ENCODE measurements at regions not wholly inside any gene's neighbourhood (a gene's known extent, or its start where the extent isn't known, plus 50 kb on each side); places are given as distances from the start of the nearest gene placed in this dataset.

GRCh38 chr9:86513429-86513828, 159.2 kb upstream of the TUT7 start:
- H3K4me3 Mint-ChIP-seq: no peak overlapping the region
- H3K9me3 Mint-ChIP-seq: no peaks in the 10 kb centered on the region
- CTCF ChIA-PET: no interaction called here
- no peak for DNase-seq
- peaks cover 8% of the 10 kb centered on the region for H3K27me3 Mint-ChIP-seq
- POLR2A ChIA-PET: no interaction called here
- no peak overlapping the region for H3K27ac Mint-ChIP-seq
- no peaks in the 10 kb centered on the region for H3K36me3 Mint-ChIP-seq (ENCODE audit: low read depth)
- no peaks in the 10 kb centered on the region for H3K4me1 Mint-ChIP-seq

GRCh38 chr9:86512929-86513328, 158.7 kb upstream of the TUT7 start:
- POLR2A ChIA-PET: no interaction called here
- no peaks in the 10 kb centered on the region for H3K4me1 Mint-ChIP-seq
- H3K27me3 Mint-ChIP-seq: peaks cover 8% of the 10 kb centered on the region
- H3K4me3 Mint-ChIP-seq: no peak overlapping the region
- no peak for DNase-seq
- H3K27ac Mint-ChIP-seq: no peak overlapping the region
- H3K9me3 Mint-ChIP-seq: no peaks in the 10 kb centered on the region
- H3K36me3 Mint-ChIP-seq (ENCODE audit: low read depth): no peaks in the 10 kb centered on the region
- CTCF ChIA-PET: no interaction called here

- CTCF ChIA-PET: no interaction called here
- H3K27ac Mint-ChIP-seq: no peak overlapping the region
- H3K4me1 Mint-ChIP-seq: no peaks in the 10 kb centered on the region
- no peak for DNase-seq
- POLR2A ChIA-PET: no interaction called here
- peaks cover 8% of the 10 kb centered on the region for H3K27me3 Mint-ChIP-seq
- H3K9me3 Mint-ChIP-seq: no peaks in the 10 kb centered on the region
- H3K4me3 Mint-ChIP-seq: no peak overlapping the region
- no peaks in the 10 kb centered on the region for H3K36me3 Mint-ChIP-seq (ENCODE audit: low read depth)
Measured at GRCh38 chr9:86511614-86512360, 157.6 kb upstream of the TUT7 start.

- CTCF ChIA-PET: no interaction called here
- no peaks in the 10 kb centered on the region for H3K4me1 Mint-ChIP-seq
- POLR2A ChIA-PET: no interaction called here
- H3K9me3 Mint-ChIP-seq: no peaks in the 10 kb centered on the region
- no peak overlapping the region for H3K4me3 Mint-ChIP-seq
- H3K27ac Mint-ChIP-seq: no peak overlapping the region
- no peak for DNase-seq
- peaks cover 3% of the 10 kb centered on the region for H3K27me3 Mint-ChIP-seq
- H3K36me3 Mint-ChIP-seq (ENCODE audit: low read depth): no peaks in the 10 kb centered on the region
Measured at GRCh38 chr9:86508208-86508903, 154.1 kb upstream of the TUT7 start.

GRCh38 chr9:86507212-86507630, 153.0 kb upstream of the TUT7 start:
- no peaks in the 10 kb centered on the region for H3K36me3 Mint-ChIP-seq (ENCODE audit: low read depth)
- peaks cover 3% of the 10 kb centered on the region for H3K27me3 Mint-ChIP-seq
- H3K4me3 Mint-ChIP-seq: no peak overlapping the region
- CTCF ChIA-PET: no interaction called here
- no peak for DNase-seq
- H3K27ac Mint-ChIP-seq: no peak overlapping the region
- no peaks in the 10 kb centered on the region for H3K9me3 Mint-ChIP-seq
- POLR2A ChIA-PET: no interaction called here
- H3K4me1 Mint-ChIP-seq: no peaks in the 10 kb centered on the region

DNA sequence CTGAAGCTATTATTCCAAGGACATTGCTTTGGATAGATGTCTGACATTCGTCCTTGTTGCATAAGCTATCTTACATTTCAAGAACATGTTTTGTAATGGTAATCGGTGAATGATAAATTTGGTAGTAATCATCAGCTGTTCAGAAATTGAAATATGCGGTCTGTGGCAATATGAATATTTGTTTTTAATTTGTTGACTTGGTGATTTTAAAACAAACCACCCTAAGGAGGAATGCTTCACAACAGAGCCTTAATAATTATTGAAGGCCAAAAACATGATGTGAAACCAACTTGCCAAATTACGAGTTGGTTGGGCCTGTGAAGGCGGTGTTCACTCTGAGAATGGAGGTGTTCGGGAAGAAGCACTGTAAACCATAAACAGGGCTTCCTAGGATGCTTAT, 149.7 kb upstream of the TUT7 start:
- H3K27me3 Mint-ChIP-seq: peaks cover 10% of the 10 kb centered on the region
- POLR2A ChIA-PET: no interaction called here
- no peak overlapping the region for H3K4me3 Mint-ChIP-seq
- no peak for DNase-seq
- CTCF ChIA-PET: no interaction called here
- no peak overlapping the region for H3K27ac Mint-ChIP-seq
- H3K4me1 Mint-ChIP-seq: no peaks in the 10 kb centered on the region
- H3K36me3 Mint-ChIP-seq (ENCODE audit: low read depth): no peaks in the 10 kb centered on the region
- no peaks in the 10 kb centered on the region for H3K9me3 Mint-ChIP-seq

DNA sequence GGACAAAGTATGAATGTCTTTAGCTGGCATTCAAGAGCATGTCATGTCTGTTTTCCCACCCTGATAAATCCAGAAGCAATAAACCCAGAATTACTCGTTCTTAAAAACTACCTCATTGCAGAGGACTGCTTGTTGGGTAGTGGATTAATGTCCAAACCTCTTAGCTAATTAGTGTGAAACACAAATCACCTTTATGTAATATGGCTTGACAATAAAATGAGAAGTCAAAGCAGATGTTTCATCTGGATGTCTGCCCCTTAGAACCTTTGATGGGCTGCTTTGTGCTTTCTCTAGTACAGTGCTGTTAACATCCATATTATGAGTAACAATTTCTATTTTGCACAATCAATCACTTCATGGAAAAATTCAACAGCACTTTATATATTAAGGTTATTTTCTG, 149.1 kb upstream of the TUT7 start:
- H3K36me3 Mint-ChIP-seq (ENCODE audit: low read depth): no peaks in the 10 kb centered on the region
- ChIA-PET CTCF (interaction anchor here (1.6 kb wide), 1 partner anchor 445 kb away, joined by 3 read pairs; no protein-coding TSS in a partner anchor), POLR2A (no interaction called here)
- no peaks in the 10 kb centered on the region for H3K4me1 Mint-ChIP-seq
- no peak overlapping the region for H3K27ac Mint-ChIP-seq
- no peaks in the 10 kb centered on the region for H3K9me3 Mint-ChIP-seq
- DNase-seq: no peak
- H3K4me3 Mint-ChIP-seq: no peak overlapping the region
- peaks cover 12% of the 10 kb centered on the region for H3K27me3 Mint-ChIP-seq

DNA sequence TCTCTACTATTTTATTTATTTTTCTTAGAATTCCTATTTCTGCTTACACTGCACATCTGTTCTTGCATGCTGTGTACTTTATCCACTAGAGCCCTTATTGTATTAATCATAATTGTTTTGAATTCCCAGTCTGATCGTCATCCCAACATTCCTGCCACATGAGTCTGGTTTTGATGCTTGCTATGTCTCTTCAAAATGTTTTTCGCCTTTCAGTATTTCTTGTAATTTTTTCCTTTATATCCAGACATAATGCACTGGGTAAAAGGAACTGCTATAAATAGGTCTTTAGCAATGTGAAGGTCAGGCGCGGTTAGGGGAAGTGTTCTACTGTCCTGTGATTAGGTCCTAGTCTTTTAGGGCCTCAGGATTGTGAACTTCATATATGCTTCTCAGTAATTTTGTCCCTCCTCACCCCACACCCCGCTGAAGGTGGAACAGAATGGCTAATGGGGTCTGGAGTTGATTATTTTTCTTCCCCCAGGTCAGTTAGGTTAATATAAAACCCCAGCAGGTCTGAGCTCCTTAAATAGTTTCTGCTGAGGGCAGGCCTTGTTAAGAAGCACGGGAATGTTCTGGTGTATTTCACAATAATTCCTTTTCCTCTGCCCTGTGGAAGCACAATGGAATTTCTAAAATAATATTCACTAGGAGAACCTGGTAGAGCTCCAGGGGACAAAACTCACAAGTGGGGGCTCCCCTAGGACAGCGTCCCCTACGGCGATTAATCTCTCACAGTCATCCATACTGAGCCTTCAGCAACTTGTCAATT, 146.6 kb upstream of the TUT7 start:
- CTCF ChIA-PET: no interaction called here
- DNase-seq: no peak
- POLR2A ChIA-PET: no interaction called here
- H3K27me3 Mint-ChIP-seq: peaks cover 21% of the 10 kb centered on the region
- no peaks in the 10 kb centered on the region for H3K4me1 Mint-ChIP-seq
- H3K36me3 Mint-ChIP-seq (ENCODE audit: low read depth): no peaks in the 10 kb centered on the region
- H3K9me3 Mint-ChIP-seq: no peaks in the 10 kb centered on the region
- H3K27ac Mint-ChIP-seq: no peak overlapping the region
- no peak overlapping the region for H3K4me3 Mint-ChIP-seq

DNA sequence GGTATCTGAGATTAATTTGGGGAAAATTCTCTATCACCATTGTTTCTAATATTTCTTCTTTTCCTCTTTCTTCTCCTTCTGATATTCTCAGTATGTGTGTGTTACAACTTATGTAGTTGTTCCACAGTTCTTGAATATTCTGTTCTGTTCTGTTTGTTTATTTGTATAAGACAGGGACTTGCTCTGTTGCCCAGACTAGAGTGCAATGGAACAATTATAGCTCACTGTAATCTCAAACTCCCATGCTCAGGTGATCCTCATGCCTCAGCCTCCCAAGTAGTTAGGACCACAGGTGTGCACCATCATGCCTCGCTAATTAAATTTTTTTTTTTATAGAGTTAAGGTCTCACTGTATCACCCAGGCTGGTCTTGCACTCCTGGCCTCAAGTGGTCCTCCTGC, 145.8 kb upstream of the TUT7 start:
- Mint-ChIP-seq H3K27ac (no peak overlapping the region), H3K36me3 (ENCODE audit: low read depth) (no peaks in the 10 kb centered on the region), H3K4me3 (no peak overlapping the region), H3K4me1 (no peaks in the 10 kb centered on the region), H3K9me3 (no peaks in the 10 kb centered on the region), H3K27me3 (peaks cover 23% of the 10 kb centered on the region)
- ChIA-PET POLR2A (no interaction called here), CTCF (interaction anchor here (1.4 kb wide), 1 partner anchor 14 kb away, joined by 4 read pairs; no protein-coding TSS in a partner anchor)
- DNase-seq: no peak

DNA sequence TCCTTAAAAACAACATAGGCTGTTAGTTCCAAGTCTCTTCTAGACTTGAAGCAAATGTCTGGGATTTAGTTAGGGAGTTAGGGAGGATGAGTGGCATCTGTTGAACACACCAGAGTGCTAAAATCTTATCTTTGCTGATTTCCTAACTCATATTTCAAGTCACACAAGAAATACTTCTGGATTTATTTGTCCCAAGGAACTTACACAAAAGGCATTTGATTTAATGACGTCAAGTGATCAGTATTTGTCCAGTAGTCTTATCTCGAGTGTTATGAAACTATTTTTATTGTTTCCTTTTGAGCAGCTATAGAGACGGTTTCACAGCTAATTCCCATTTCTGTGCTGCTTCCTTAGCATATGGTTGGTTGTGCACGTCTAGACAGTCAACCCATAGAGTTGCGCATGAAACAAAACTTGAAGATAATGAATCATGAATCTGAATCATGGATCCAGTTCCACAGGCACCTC, 140.5 kb upstream of the TUT7 start:
- Mint-ChIP-seq H3K4me3 (no peak overlapping the region), H3K9me3 (no peaks in the 10 kb centered on the region), H3K36me3 (ENCODE audit: low read depth) (no peaks in the 10 kb centered on the region), H3K27ac (no peak overlapping the region), H3K27me3 (peaks cover 13% of the 10 kb centered on the region), H3K4me1 (no peaks in the 10 kb centered on the region)
- CTCF ChIA-PET: no interaction called here
- POLR2A ChIA-PET: no interaction called here
- no peak for DNase-seq

- Mint-ChIP-seq H3K4me3 (no peak overlapping the region), H3K36me3 (ENCODE audit: low read depth) (no peaks in the 10 kb centered on the region), H3K4me1 (no peaks in the 10 kb centered on the region), H3K9me3 (no peaks in the 10 kb centered on the region), H3K27ac (no peak overlapping the region), H3K27me3 (peaks cover 9% of the 10 kb centered on the region)
- CTCF ChIA-PET: no interaction called here
- POLR2A ChIA-PET: no interaction called here
- no peak for DNase-seq
Measured at GRCh38 chr9:86491468-86492266, 137.5 kb upstream of the TUT7 start.

DNA sequence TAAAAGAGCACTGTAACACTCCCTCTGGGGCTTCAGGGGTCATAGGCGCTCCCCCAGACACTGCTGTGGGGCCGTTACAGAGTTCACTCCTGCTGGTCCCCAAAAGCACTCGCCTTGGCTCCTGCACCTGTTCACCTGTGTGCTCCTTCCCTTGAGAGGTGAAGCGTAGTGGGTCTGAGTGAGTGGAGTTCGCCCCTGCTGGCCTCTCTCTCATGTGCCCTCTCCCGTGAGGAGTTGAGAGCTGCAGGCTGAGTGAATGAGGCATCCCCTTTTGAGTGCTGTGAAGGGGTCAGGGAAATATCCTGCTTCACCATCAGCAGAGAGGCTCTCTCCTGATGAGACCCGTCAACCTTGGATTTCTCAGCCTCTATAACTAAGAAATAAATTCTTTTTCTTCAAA, 134.6 kb upstream of the TUT7 start:
- Mint-ChIP-seq H3K27ac (no peak overlapping the region), H3K4me3 (no peak overlapping the region), H3K4me1 (peaks cover 8% of the 10 kb centered on the region), H3K36me3 (ENCODE audit: low read depth) (no peaks in the 10 kb centered on the region), H3K9me3 (no peaks in the 10 kb centered on the region), H3K27me3 (no peaks in the 10 kb centered on the region)
- CTCF ChIA-PET: interaction anchor here (1.1 to 1.6 kb wide), 2 partner anchors 55 to 286 kb away, joined by 3 read pairs; no protein-coding TSS in a partner anchor
- POLR2A ChIA-PET: no interaction called here
- no peak for DNase-seq

DNA sequence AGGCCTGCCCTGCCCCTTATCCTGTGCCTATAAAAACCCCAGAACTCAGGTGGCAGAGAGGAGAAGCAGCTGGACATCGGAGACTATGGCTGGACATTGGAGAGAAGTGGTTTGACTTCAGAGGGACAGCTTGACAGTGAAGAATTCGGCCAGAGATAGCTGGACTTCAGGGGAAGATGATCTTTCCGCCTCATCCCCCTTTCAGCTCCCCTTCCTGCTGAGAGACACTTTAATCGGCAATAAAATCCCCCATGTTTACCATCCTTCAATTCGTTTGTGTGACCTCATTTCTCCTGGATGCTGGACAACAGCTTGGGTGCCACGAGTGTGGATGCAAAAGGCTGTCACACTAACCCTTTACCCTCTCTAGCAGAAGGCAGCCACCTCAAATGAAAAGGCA, 134.1 kb upstream of the TUT7 start:
- Mint-ChIP-seq H3K4me1 (peaks cover 8% of the 10 kb centered on the region), H3K4me3 (no peak overlapping the region), H3K27me3 (no peaks in the 10 kb centered on the region), H3K9me3 (no peaks in the 10 kb centered on the region), H3K36me3 (ENCODE audit: low read depth) (no peaks in the 10 kb centered on the region), H3K27ac (no peak overlapping the region)
- ChIA-PET POLR2A (no interaction called here), CTCF (interaction anchor here (1.1 kb wide), 1 partner anchor 55 kb away, joined by 3 read pairs; no protein-coding TSS in a partner anchor)
- DNase-seq: no peak
